Mesendoderm (in vitro differentiated cells): ENCODE measurements at regions not wholly inside any gene's neighbourhood (a gene's known extent, or its start where the extent isn't known, plus 50 kb on each side); places are given as distances from the start of the nearest gene placed in this dataset.

Experiments used
- DNase-seq: peaks from one replicate; pipeline ENCODE4 v3.0.0; 2013
- H2AK5ac ChIP-seq: 2 replicates; pipeline ENCODE4 v1.6.1; 2013; ENCODE audit warnings: low read length, inconsistent platforms
- H2BK120ac ChIP-seq: 2 replicates; pipeline ENCODE4 v1.6.1; 2013; ENCODE audit warnings: low read depth, mild to moderate bottlenecking, low read length, moderate library complexity, mixed read lengths
- H2BK15ac ChIP-seq: replicated peaks from 2 replicates; pipeline ENCODE4 v1.6.1; 2013; ENCODE audit warnings: low read depth, mild to moderate bottlenecking, moderate library complexity
- H2BK5ac ChIP-seq: 2 replicates; pipeline ENCODE4 v1.6.1; 2013; ENCODE audit warnings: low read length, inconsistent platforms
- H3K18ac ChIP-seq: 2 replicates; pipeline ENCODE4 v1.6.1; 2013; ENCODE audit warnings: mild to moderate bottlenecking, low read length, mixed read lengths
- H3K23ac ChIP-seq: one replicate; pipeline ENCODE4 v1.6.1; 2013; ENCODE audit warnings: low read length
- H3K27ac ChIP-seq: 2 replicates; pipeline ENCODE4 v1.5.1; 2013; ENCODE audit warnings: low read depth, mild to moderate bottlenecking, inconsistent platforms, low read length, moderate library complexity
- H3K27me3 ChIP-seq: 2 replicates; pipeline ENCODE4 v1.6.1; 2013; ENCODE audit warnings: low read length, control low read depth, mild to moderate bottlenecking, inconsistent platforms; ENCODE audit not compliant: insufficient read depth, poor library complexity
- H3K36me3 ChIP-seq: 2 replicates; pipeline ENCODE4 v1.6.1; 2013; ENCODE audit warnings: low read length, inconsistent platforms; ENCODE audit not compliant: control insufficient read depth, insufficient read depth
- H3K4ac ChIP-seq: one replicate; pipeline ENCODE4 v1.6.1; 2013; ENCODE audit warnings: low read depth, mild to moderate bottlenecking, low read length, moderate library complexity
- H3K4me1 ChIP-seq: 2 replicates; pipeline ENCODE4 v1.6.1; 2013; ENCODE audit warnings: low read depth, low read length, inconsistent platforms; ENCODE audit not compliant: control insufficient read depth
- H3K4me2 ChIP-seq: 2 replicates; pipeline ENCODE4 v1.6.1; 2013; ENCODE audit warnings: low read length
- H3K4me3 ChIP-seq: 2 replicates; pipeline ENCODE4 v1.5.1; 2013; ENCODE audit warnings: mild to moderate bottlenecking, low read length
- H3K56ac ChIP-seq: one replicate; pipeline ENCODE4 v1.6.1; 2013; ENCODE audit warnings: low read length
- H3K79me1 ChIP-seq: 2 replicates; pipeline ENCODE4 v1.6.1; 2013; ENCODE audit warnings: low read length, inconsistent platforms
- H3K79me2 ChIP-seq: 2 replicates; pipeline ENCODE4 v1.6.1; 2013; ENCODE audit warnings: mild to moderate bottlenecking, low read length; ENCODE audit not compliant: control insufficient read depth, insufficient read depth
- H3K9ac ChIP-seq: 2 replicates; pipeline ENCODE4 v1.6.1; 2013; ENCODE audit warnings: low read length, inconsistent platforms
- H4K5ac ChIP-seq: one replicate; pipeline ENCODE4 v1.6.1; 2013; ENCODE audit warnings: low read length
- H4K8ac ChIP-seq: one replicate; pipeline ENCODE4 v1.6.1; 2013; ENCODE audit warnings: low read depth, mild to moderate bottlenecking, control low read depth, low read length, moderate library complexity
- WGBS: extraction: QIAGEN DNeasy Blood & Tissue Kit; methylation state at CpG from one replicate; pipeline ENCODE4 v1.1.7; 2013; ENCODE audit warnings: low lambda C conversion rate, missing lambda C conversion rate; ENCODE audit not compliant: insufficient coverage; ENCODE audit errors: extremely low coverage; 5-methylcytosine and 5-hydroxymethylcytosine counted together

- Histone ChIP-seq H3K56ac (no peak overlapping the region), H2BK15ac (no peak overlapping the region), H3K27me3 (no peaks in the 10 kb centered on the region), H2BK5ac (no peak overlapping the region), H3K4me1 (peaks cover 2% of the 10 kb centered on the region), H3K9ac (no peak overlapping the region), H2BK120ac (no peak overlapping the region), H4K8ac (no peak overlapping the region), H3K4ac (no peak overlapping the region), H3K23ac (no peak overlapping the region), H3K27ac (no peak overlapping the region), H3K18ac (no peak overlapping the region), H3K4me2 (no peak overlapping the region), H3K79me2 (no peaks in the 10 kb centered on the region), H2AK5ac (no peak overlapping the region), H4K5ac (no peak overlapping the region), H3K79me1 (no peaks in the 10 kb centered on the region), H3K4me3 (no peak overlapping the region), H3K36me3 (no peaks in the 10 kb centered on the region)
- DNase-seq, result peak; percentile 70
- WGBS, result no CpG with 5 or more reads among the region's 2 CpGs
Measured at GRCh38 chr12:76623931-76624330, 64.4 kb upstream of the OSBPL8 start.

GRCh38 chr12:76627346-76628135 lies 68.0 kb upstream of the OSBPL8 start:
- no peak overlapping the region for H2BK15ac ChIP-seq
- H4K8ac ChIP-seq, result no peak overlapping the region
- no peak overlapping the region for H3K4ac ChIP-seq
- H3K79me2 ChIP-seq, result no peaks in the 10 kb centered on the region
- no peak overlapping the region for H3K23ac ChIP-seq
- no peak overlapping the region for H3K27ac ChIP-seq
- no peak overlapping the region for H3K18ac ChIP-seq
- H2BK120ac ChIP-seq, result no peak overlapping the region
- H3K79me1 ChIP-seq, result no peaks in the 10 kb centered on the region
- H3K4me2 ChIP-seq, result no peak overlapping the region
- WGBS, result no CpG with 5 or more reads among the region's 4 CpGs
- H2AK5ac ChIP-seq, result no peak overlapping the region
- H3K36me3 ChIP-seq, result no peaks in the 10 kb centered on the region
- no peak for DNase-seq
- no peak overlapping the region for H2BK5ac ChIP-seq
- H4K5ac ChIP-seq, result no peak overlapping the region
- no peak overlapping the region for H3K56ac ChIP-seq
- peaks cover 2% of the 10 kb centered on the region for H3K4me1 ChIP-seq
- H3K9ac ChIP-seq, result no peak overlapping the region
- no peaks in the 10 kb centered on the region for H3K27me3 ChIP-seq
- H3K4me3 ChIP-seq, result no peak overlapping the region

- Histone ChIP-seq H3K9ac (no peak overlapping the region), H3K27ac (no peak overlapping the region), H2BK15ac (no peak overlapping the region), H3K4me1 (peaks cover 2% of the 10 kb centered on the region), H3K36me3 (no peaks in the 10 kb centered on the region), H3K79me2 (no peaks in the 10 kb centered on the region), H3K4ac (no peak overlapping the region), H3K4me2 (no peak overlapping the region), H2BK120ac (no peak overlapping the region), H4K8ac (no peak overlapping the region), H3K23ac (no peak overlapping the region), H3K27me3 (no peaks in the 10 kb centered on the region), H3K56ac (no peak overlapping the region), H3K79me1 (no peaks in the 10 kb centered on the region), H2BK5ac (no peak overlapping the region), H2AK5ac (no peak overlapping the region), H3K18ac (no peak overlapping the region), H4K5ac (no peak overlapping the region), H3K4me3 (no peak overlapping the region)
- DNase-seq, result no peak
Measured at GRCh38 chr12:76628745-76629144, 69.2 kb upstream of the OSBPL8 start.

GRCh38 chr12:76631741-76632140 lies 72.2 kb upstream of the OSBPL8 start:
- Histone ChIP-seq H3K4ac (no peak overlapping the region), H3K56ac (no peak overlapping the region), H3K27ac (no peak overlapping the region), H3K4me3 (no peak overlapping the region), H2BK15ac (no peak overlapping the region), H4K8ac (no peak overlapping the region), H2BK5ac (no peak overlapping the region), H3K79me1 (no peaks in the 10 kb centered on the region), H3K23ac (no peak overlapping the region), H3K79me2 (no peaks in the 10 kb centered on the region), H3K4me1 (no peaks in the 10 kb centered on the region), H3K4me2 (no peak overlapping the region), H3K18ac (no peak overlapping the region), H3K9ac (no peak overlapping the region), H2AK5ac (no peak overlapping the region), H3K27me3 (no peaks in the 10 kb centered on the region), H4K5ac (no peak overlapping the region), H3K36me3 (no peaks in the 10 kb centered on the region), H2BK120ac (no peak overlapping the region)
- DNase-seq, result no peak
- WGBS, result no CpG with 5 or more reads among the region's 2 CpGs

- Histone ChIP-seq H2BK5ac (no peak overlapping the region), H3K27me3 (no peaks in the 10 kb centered on the region), H3K9ac (no peak overlapping the region), H3K79me1 (no peaks in the 10 kb centered on the region), H3K4ac (no peak overlapping the region), H3K23ac (no peak overlapping the region), H3K27ac (no peak overlapping the region), H2BK15ac (no peak overlapping the region), H3K18ac (no peak overlapping the region), H3K56ac (no peak overlapping the region), H3K36me3 (no peaks in the 10 kb centered on the region), H3K4me2 (no peak overlapping the region), H2BK120ac (no peak overlapping the region), H3K4me1 (no peaks in the 10 kb centered on the region), H3K4me3 (no peak overlapping the region), H4K5ac (no peak overlapping the region), H3K79me2 (no peaks in the 10 kb centered on the region), H2AK5ac (no peak overlapping the region), H4K8ac (no peak overlapping the region)
- no peak for DNase-seq
Measured at GRCh38 chr12:76633415-76633814, 73.8 kb upstream of the OSBPL8 start.

GRCh38 chr12:76634133-76634532 lies 74.6 kb upstream of the OSBPL8 start:
- no peaks in the 10 kb centered on the region for H3K4me1 ChIP-seq
- peak; percentile 55 for DNase-seq
- no peak overlapping the region for H3K18ac ChIP-seq
- no peaks in the 10 kb centered on the region for H3K36me3 ChIP-seq
- no peak overlapping the region for H3K27ac ChIP-seq
- no peak overlapping the region for H3K56ac ChIP-seq
- no peak overlapping the region for H3K23ac ChIP-seq
- no peak overlapping the region for H2BK15ac ChIP-seq
- no peak overlapping the region for H3K4me2 ChIP-seq
- WGBS, result 100% methylated on average over 2 of the region's 4 CpGs
- H2AK5ac ChIP-seq, result no peak overlapping the region
- no peaks in the 10 kb centered on the region for H3K79me2 ChIP-seq
- H2BK5ac ChIP-seq, result no peak overlapping the region
- H3K9ac ChIP-seq, result no peak overlapping the region
- H4K5ac ChIP-seq, result no peak overlapping the region
- H3K4me3 ChIP-seq, result no peak overlapping the region
- H3K4ac ChIP-seq, result no peak overlapping the region
- no peak overlapping the region for H4K8ac ChIP-seq
- no peaks in the 10 kb centered on the region for H3K79me1 ChIP-seq
- no peaks in the 10 kb centered on the region for H3K27me3 ChIP-seq
- no peak overlapping the region for H2BK120ac ChIP-seq
